Prostate gland (tissue), 2 donors: ENCODE measurements at regions not wholly inside any gene's neighbourhood (a gene's known extent, or its start where the extent isn't known, plus 50 kb on each side); places are given as distances from the start of the nearest gene placed in this dataset.
"Not testable (repeated sequence)": the region's sequence is repeated elsewhere in the genome, so short reads cannot be mapped to it uniquely, and the experiment has no call there.

Experiments used
- DNase-seq: peaks from one replicate; pipeline ENCODE4 v3.0.0-alpha.2; 2019; ENCODE audit warnings: low spot score
- H3K27ac ChIP-seq, 2 donors: fragments of 200-600 bp; sonication (generic); 2 replicates each; pipeline ENCODE4 v1.5.1; 2017 to 2019
- H3K27me3 ChIP-seq: fragments of 200-600 bp; sonication (generic); replicated peaks from 2 replicates; pipeline ENCODE4 v1.5.1; 2019; ENCODE audit not compliant: insufficient read depth
- H3K36me3 ChIP-seq, 2 donors: fragments of 200-600 bp; sonication (generic); 1 replicate in 1 of 2; 2 replicates in 1 of 2; pipeline versions ENCODE4 v1.5.1 to v1.8.1; 2017 to 2019
- H3K4me1 ChIP-seq: fragments of 200-600 bp; sonication (generic); replicated peaks from 2 replicates; pipeline ENCODE4 v1.5.1; 2019
- H3K4me3 ChIP-seq, 2 donors: fragments of 200-600 bp; sonication (generic); 2 replicates each; pipeline ENCODE4 v1.5.1; 2017 to 2019
- H3K9me3 ChIP-seq: fragments of 200-600 bp; sonication (generic); 2 replicates; pipeline ENCODE4 v1.5.1; 2017
- CTCF ChIP-seq, 4 experiments: fragments of 200-600 bp in 2 of 4; fragments of 450-650 bp in 2 of 4; sonication (generic) in 2 of 4; IDR thresholded peaks; 1 replicate in 3 of 4; 2 replicates in 1 of 4; pipeline ENCODE4 v1.5.1; 2016 to 2019; ENCODE audit warnings: antibody characterized with exemption in 4 of 4, mild to moderate bottlenecking in 2 of 4, moderate library complexity in 2 of 4
- POLR2A ChIP-seq: fragments of 450-650 bp; IDR thresholded peaks from one replicate; pipeline ENCODE4 v1.6.1; 2016; ENCODE audit warnings: antibody characterized with exemption, mild to moderate bottlenecking
- POLR2AphosphoS5 ChIP-seq: sonication (generic); formaldehyde crosslinking; IDR thresholded peaks from one replicate; pipeline ENCODE4 v1.6.1; 2017; ENCODE audit warnings: antibody characterized with exemption
- WGBS: methylation state at CpG from one replicate; pipeline ENCODE4 v1.1.5; 2018; 5-methylcytosine and 5-hydroxymethylcytosine counted together
- intact Hi-C: fragments of 100-400 bp; cut with DNase I; formaldehyde crosslinking; loops from one replicate; pipeline ENCODE4 v1.14.2; 2022

GRCh38 chr7:131827421-131827820 lies 271.0 kb upstream of the PODXL start:
- Histone ChIP-seq H3K4me1 (no peaks in the 10 kb centered on the region), H3K4me3 (no peak overlapping the region), H3K9me3 (no peaks in the 10 kb centered on the region), H3K36me3 (no peaks in the 10 kb centered on the region), H3K27ac (no peak overlapping the region), H3K27me3 (no peaks in the 10 kb centered on the region)
- intact Hi-C loops = no loop called here
- no peak for DNase-seq
- TF ChIP-seq POLR2A = no peak
- no peak for TF ChIP-seq CTCF (IDR thresholded peaks at IDR 0.05)
- no peak for TF ChIP-seq POLR2AphosphoS5
- WGBS = 46% methylated on average over 5 of the region's 5 CpGs

- 31% methylated on average over 8 of the region's 8 CpGs for WGBS
- H3K9me3 ChIP-seq = no peaks in the 10 kb centered on the region
- no peak overlapping the region for H3K27ac ChIP-seq
- H3K36me3 ChIP-seq = no peaks in the 10 kb centered on the region
- H3K4me1 ChIP-seq = no peaks in the 10 kb centered on the region
- TF ChIP-seq POLR2A (no peak), CTCF (IDR thresholded peaks at IDR 0.05) (no peak), POLR2AphosphoS5 (no peak)
- no peaks in the 10 kb centered on the region for H3K27me3 ChIP-seq
- no peak overlapping the region for H3K4me3 ChIP-seq
- intact Hi-C loops = no loop called here
- no peak for DNase-seq
Observed at GRCh38 chr7:131826960-131827359, 270.5 kb upstream of the PODXL start.

- intact Hi-C loops, H3K27ac ChIP-seq, DNase-seq, H3K4me3 ChIP-seq, H3K36me3 ChIP-seq, H3K4me1 ChIP-seq, H3K27me3 ChIP-seq, H3K9me3 ChIP-seq: not testable (repeated sequence)
- 92% methylated on average over 8 of the region's 8 CpGs for WGBS
Observed at GRCh38 chr7:131823961-131824440, 267.6 kb upstream of the PODXL start.

GRCh38 chr7:131819891-131820290 lies 263.5 kb upstream of the PODXL start:
- H3K27ac ChIP-seq = no peak overlapping the region
- no peaks in the 10 kb centered on the region for H3K9me3 ChIP-seq
- no peak overlapping the region for H3K4me3 ChIP-seq
- intact Hi-C loops = no loop called here
- H3K27me3 ChIP-seq = no peaks in the 10 kb centered on the region
- no peaks in the 10 kb centered on the region for H3K4me1 ChIP-seq
- DNase-seq = no peak
- WGBS = 39% methylated on average over 4 of the region's 4 CpGs
- no peak for TF ChIP-seq POLR2AphosphoS5
- no peak for TF ChIP-seq CTCF (IDR thresholded peaks at IDR 0.05)
- TF ChIP-seq POLR2A = no peak
- H3K36me3 ChIP-seq = no peaks in the 10 kb centered on the region

- H3K4me3 ChIP-seq = no peak overlapping the region
- DNase-seq = no peak
- H3K4me1 ChIP-seq = no peaks in the 10 kb centered on the region
- 73% methylated on average over 6 of the region's 6 CpGs for WGBS
- intact Hi-C loops = no loop called here
- no peaks in the 10 kb centered on the region for H3K36me3 ChIP-seq
- H3K27ac ChIP-seq = no peak overlapping the region
- H3K9me3 ChIP-seq = no peaks in the 10 kb centered on the region
- H3K27me3 ChIP-seq = no peaks in the 10 kb centered on the region
- no peak for TF ChIP-seq POLR2AphosphoS5
Observed at GRCh38 chr7:131816391-131817007, 260.1 kb upstream of the PODXL start.

GRCh38 chr7:131808736-131809135 lies 252.3 kb upstream of the PODXL start:
- no peak for TF ChIP-seq POLR2A
- no peak for TF ChIP-seq POLR2AphosphoS5
- TF ChIP-seq CTCF (IDR thresholded peaks at IDR 0.05) = no peak
- no peaks in the 10 kb centered on the region for H3K4me1 ChIP-seq
- no peak for DNase-seq
- H3K4me3 ChIP-seq = no peak overlapping the region
- WGBS = 82% methylated on average over 2 of the region's 2 CpGs
- no peaks in the 10 kb centered on the region for H3K36me3 ChIP-seq
- no peaks in the 10 kb centered on the region for H3K27me3 ChIP-seq
- H3K9me3 ChIP-seq = no peaks in the 10 kb centered on the region
- intact Hi-C loops = no loop called here
- H3K27ac ChIP-seq = no peak overlapping the region

- DNase-seq, intact Hi-C loops, H3K4me1 ChIP-seq, H3K27ac ChIP-seq, H3K4me3 ChIP-seq, H3K9me3 ChIP-seq, H3K27me3 ChIP-seq, H3K36me3 ChIP-seq: not testable (repeated sequence)
- WGBS = 87% methylated on average over 8 of the region's 8 CpGs
Observed at GRCh38 chr7:131808156-131808555, 251.7 kb upstream of the PODXL start.
